Astrocyte (in vitro differentiated cells and primary cell): ENCODE measurements at regions not wholly inside any gene's neighbourhood (a gene's known extent, or its start where the extent isn't known, plus 50 kb on each side); places are given as distances from the start of the nearest gene placed in this dataset.

Experiments
- DNase-seq: peaks from one replicate; pipeline ENCODE4 v3.0.0-alpha.2; 2010; ENCODE audit warnings: low read depth
- FAIRE-seq: peaks from 2 replicates; lab custom pipeline; 2011; peaks lifted over from hg19 to GRCh38; lab: Jason Lieb, UNC
- H2AFZ ChIP-seq: 2 replicates; pipeline ENCODE4 v1.6.0; 2012; ENCODE audit warnings: low read depth, low read length, inconsistent platforms
- H3K27ac ChIP-seq: 2 replicates; pipeline ENCODE4 v1.5.1; 2011; ENCODE audit warnings: low read depth, low read length, inconsistent platforms
- H3K27me3 ChIP-seq: 2 replicates; pipeline ENCODE4 v1.6.0; 2011; ENCODE audit warnings: low read length, inconsistent platforms; ENCODE audit not compliant: insufficient read depth
- H3K36me3 ChIP-seq: 2 replicates; pipeline ENCODE4 v1.5.1; 2011; ENCODE audit warnings: low read length, inconsistent platforms; ENCODE audit not compliant: insufficient read depth
- H3K4me1 ChIP-seq: 2 replicates; pipeline ENCODE4 v1.5.1; 2011; ENCODE audit warnings: low read length, inconsistent platforms; ENCODE audit not compliant: insufficient read depth
- H3K4me2 ChIP-seq: 2 replicates; pipeline ENCODE4 v1.6.0; 2012; ENCODE audit warnings: low read length, inconsistent platforms
- H3K4me3 ChIP-seq: 2 replicates; pipeline ENCODE4 v1.5.1; 2011; ENCODE audit warnings: low read depth, mild to moderate bottlenecking, low read length, inconsistent platforms; ENCODE audit not compliant: insufficient read depth
- H3K79me2 ChIP-seq: 2 replicates; pipeline ENCODE4 v1.6.0; 2012; ENCODE audit warnings: mild to moderate bottlenecking, low read length, inconsistent platforms; ENCODE audit not compliant: insufficient read depth
- H3K9ac ChIP-seq: 2 replicates; pipeline ENCODE4 v1.6.0; 2012; ENCODE audit warnings: mild to moderate bottlenecking, low read length, inconsistent platforms
- H3K9me3 ChIP-seq: 2 replicates; pipeline ENCODE4 v1.5.1; 2012; ENCODE audit warnings: low read depth, mild to moderate bottlenecking, low read length, inconsistent platforms; ENCODE audit not compliant: insufficient read depth
- H4K20me1 ChIP-seq: 2 replicates; pipeline ENCODE4 v1.6.0; 2012; ENCODE audit warnings: low read length, inconsistent platforms; ENCODE audit not compliant: insufficient read depth
- H3K27ac Mint-ChIP-seq: one replicate; pipeline ENCODE4 v1.8.0; 2021; ENCODE audit warnings: mild to moderate bottlenecking, mixed read lengths; ENCODE audit not compliant: unreplicated experiment
- H3K27me3 Mint-ChIP-seq: one replicate; pipeline ENCODE4 v1.8.0; 2021; ENCODE audit warnings: low read depth, mixed read lengths; ENCODE audit not compliant: unreplicated experiment
- H3K36me3 Mint-ChIP-seq: one replicate; pipeline ENCODE4 v1.8.0; 2021; ENCODE audit warnings: low read depth, mixed read lengths; ENCODE audit not compliant: unreplicated experiment
- H3K4me1 Mint-ChIP-seq: one replicate; pipeline ENCODE4 v1.8.0; 2021; ENCODE audit warnings: low read depth, mixed read lengths; ENCODE audit not compliant: unreplicated experiment
- H3K4me3 Mint-ChIP-seq: one replicate; pipeline ENCODE4 v1.8.0; 2021; ENCODE audit warnings: mild to moderate bottlenecking, moderate library complexity, mixed read lengths; ENCODE audit not compliant: unreplicated experiment
- H3K9me3 Mint-ChIP-seq: one replicate; pipeline ENCODE4 v1.8.0; 2021; ENCODE audit warnings: mild to moderate bottlenecking, mixed read lengths; ENCODE audit not compliant: unreplicated experiment
- EZH2 ChIP-seq: IDR thresholded peaks from 2 replicates; pipeline ENCODE4 v1.6.1; 2012; ENCODE audit warnings: mild to moderate bottlenecking, low read length, inconsistent platforms; ENCODE audit not compliant: insufficient read depth
- TF ChIP-seq, protein P1 (sequence below): IDR thresholded peaks from 2 replicates; pipeline ENCODE4 v1.5.1; 2011; ENCODE audit warnings: low read depth, mild to moderate bottlenecking, inconsistent platforms, low read length, moderate library complexity; ENCODE audit not compliant: insufficient read depth

DNA sequence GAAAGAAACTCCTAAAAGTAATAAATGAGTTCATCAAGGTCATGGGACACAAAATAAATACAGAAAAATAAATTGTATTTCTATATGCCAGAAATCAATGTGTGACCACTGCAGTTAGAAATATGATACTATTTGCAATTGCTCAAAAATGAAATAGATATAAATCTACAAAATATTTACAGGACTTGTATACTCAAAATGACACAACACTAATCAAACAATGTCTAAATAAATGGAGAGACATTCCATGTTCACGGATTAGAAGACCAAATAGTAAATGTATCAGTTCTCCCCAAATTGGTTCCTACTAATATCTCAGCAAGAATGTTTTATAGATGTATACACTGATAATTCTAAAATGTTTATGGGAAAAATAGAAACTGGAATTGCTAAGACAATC, 345.3 kb downstream of the NR2F1-AS1 start:
- no peak overlapping the region for H3K9ac ChIP-seq
- H3K27me3 ChIP-seq, result no peaks in the 10 kb centered on the region
- H3K4me1 ChIP-seq, result no peaks in the 10 kb centered on the region
- no peak overlapping the region for H3K27ac ChIP-seq
- H4K20me1 ChIP-seq, result no peaks in the 10 kb centered on the region
- TF ChIP-seq, protein P1, sequence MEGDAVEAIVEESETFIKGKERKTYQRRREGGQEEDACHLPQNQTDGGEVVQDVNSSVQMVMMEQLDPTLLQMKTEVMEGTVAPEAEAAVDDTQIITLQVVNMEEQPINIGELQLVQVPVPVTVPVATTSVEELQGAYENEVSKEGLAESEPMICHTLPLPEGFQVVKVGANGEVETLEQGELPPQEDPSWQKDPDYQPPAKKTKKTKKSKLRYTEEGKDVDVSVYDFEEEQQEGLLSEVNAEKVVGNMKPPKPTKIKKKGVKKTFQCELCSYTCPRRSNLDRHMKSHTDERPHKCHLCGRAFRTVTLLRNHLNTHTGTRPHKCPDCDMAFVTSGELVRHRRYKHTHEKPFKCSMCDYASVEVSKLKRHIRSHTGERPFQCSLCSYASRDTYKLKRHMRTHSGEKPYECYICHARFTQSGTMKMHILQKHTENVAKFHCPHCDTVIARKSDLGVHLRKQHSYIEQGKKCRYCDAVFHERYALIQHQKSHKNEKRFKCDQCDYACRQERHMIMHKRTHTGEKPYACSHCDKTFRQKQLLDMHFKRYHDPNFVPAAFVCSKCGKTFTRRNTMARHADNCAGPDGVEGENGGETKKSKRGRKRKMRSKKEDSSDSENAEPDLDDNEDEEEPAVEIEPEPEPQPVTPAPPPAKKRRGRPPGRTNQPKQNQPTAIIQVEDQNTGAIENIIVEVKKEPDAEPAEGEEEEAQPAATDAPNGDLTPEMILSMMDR, result no peak
- Mint-ChIP-seq H3K9me3 (peaks cover 6% of the 10 kb centered on the region), H3K4me1 (no peaks in the 10 kb centered on the region), H3K4me3 (no peak overlapping the region), H3K36me3 (no peaks in the 10 kb centered on the region), H3K27me3 (no peaks in the 10 kb centered on the region), H3K27ac (no peak overlapping the region)
- DNase-seq, result no peak
- H3K36me3 ChIP-seq, result no peaks in the 10 kb centered on the region
- H3K79me2 ChIP-seq, result no peaks in the 10 kb centered on the region
- H3K4me3 ChIP-seq, result no peak overlapping the region
- H2AFZ ChIP-seq, result no peak overlapping the region
- no peak for FAIRE-seq
- H3K9me3 ChIP-seq, result no peaks in the 10 kb centered on the region
- no peak overlapping the region for H3K4me2 ChIP-seq

DNA sequence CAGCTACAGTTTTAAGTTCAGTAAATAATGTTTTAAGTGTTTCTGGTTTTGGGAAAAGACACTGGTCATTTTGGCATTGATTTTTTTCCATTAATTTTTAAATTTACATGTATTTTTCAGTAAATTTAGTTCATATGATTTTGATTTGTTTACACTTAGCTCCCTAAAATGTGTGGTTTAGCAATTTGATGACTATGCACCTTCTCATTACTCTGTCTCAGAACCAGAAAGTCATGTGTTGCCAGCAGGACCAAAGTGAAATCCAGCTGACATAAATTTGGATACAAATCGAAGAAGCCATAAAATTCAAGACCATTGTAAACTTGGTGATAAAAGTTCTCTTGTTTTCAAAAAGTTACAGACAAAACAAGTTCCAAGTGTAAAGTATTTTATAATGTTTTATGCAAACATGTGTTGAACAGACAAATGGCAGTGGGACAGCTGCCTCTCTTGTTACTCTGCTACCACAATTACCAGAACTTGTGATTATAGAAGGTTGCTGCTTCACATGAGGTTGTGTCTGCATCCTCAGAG, 354.8 kb downstream of the NR2F1-AS1 start:
- DNase-seq (no peak), FAIRE-seq (peak; percentile 80)
- Histone ChIP-seq H4K20me1 (no peaks in the 10 kb centered on the region), H3K9me3 (no peaks in the 10 kb centered on the region), H3K27me3 (no peaks in the 10 kb centered on the region), H3K4me3 (no peak overlapping the region), H3K27ac (no peak overlapping the region), H3K79me2 (no peaks in the 10 kb centered on the region), H2AFZ (no peak overlapping the region), H3K4me1 (no peaks in the 10 kb centered on the region), H3K4me2 (no peak overlapping the region), H3K36me3 (no peaks in the 10 kb centered on the region), H3K9ac (no peak overlapping the region)
- Mint-ChIP-seq H3K27ac (no peak overlapping the region), H3K36me3 (no peaks in the 10 kb centered on the region), H3K27me3 (no peaks in the 10 kb centered on the region), H3K9me3 (no peaks in the 10 kb centered on the region), H3K4me1 (no peaks in the 10 kb centered on the region), H3K4me3 (no peak overlapping the region)
- TF ChIP-seq, protein P1, result no peak
- TF ChIP-seq EZH2, result no peak

DNA sequence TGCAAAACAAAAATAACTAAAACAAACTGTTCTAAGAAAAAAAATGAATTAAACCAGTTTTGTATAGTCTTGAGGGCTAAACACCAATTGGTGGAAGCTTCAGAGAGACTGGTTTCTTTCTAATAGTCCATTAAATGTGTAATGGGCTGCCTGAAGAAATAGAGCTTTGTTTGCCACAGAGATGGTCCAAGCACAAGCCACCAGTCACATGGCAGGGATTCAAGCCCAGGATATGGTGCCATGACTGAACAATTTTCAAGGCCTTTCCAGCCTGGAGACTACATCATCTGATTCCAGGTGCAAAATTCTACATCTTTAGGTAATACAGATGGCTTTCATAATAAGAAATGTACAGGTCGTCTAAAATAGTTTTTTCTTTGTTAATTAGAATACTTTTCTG, 355.3 kb downstream of the NR2F1-AS1 start:
- no peak overlapping the region for H3K27ac Mint-ChIP-seq
- Histone ChIP-seq H2AFZ (no peak overlapping the region), H3K4me2 (no peak overlapping the region), H3K36me3 (no peaks in the 10 kb centered on the region), H4K20me1 (no peaks in the 10 kb centered on the region), H3K9ac (no peak overlapping the region), H3K27ac (no peak overlapping the region), H3K79me2 (no peaks in the 10 kb centered on the region), H3K27me3 (no peaks in the 10 kb centered on the region), H3K4me1 (no peaks in the 10 kb centered on the region), H3K4me3 (no peak overlapping the region), H3K9me3 (no peaks in the 10 kb centered on the region)
- no peak overlapping the region for H3K4me3 Mint-ChIP-seq
- no peaks in the 10 kb centered on the region for H3K36me3 Mint-ChIP-seq
- no peaks in the 10 kb centered on the region for H3K27me3 Mint-ChIP-seq
- FAIRE-seq (no peak), DNase-seq (no peak)
- H3K4me1 Mint-ChIP-seq, result no peaks in the 10 kb centered on the region
- no peak for TF ChIP-seq EZH2
- TF ChIP-seq, protein P1, result no peak
- no peaks in the 10 kb centered on the region for H3K9me3 Mint-ChIP-seq
